ENCODE measurements at regions not wholly inside any gene's neighbourhood (a gene's known extent, or its start where the extent isn't known, plus 50 kb on each side); places are given as distances from the start of the nearest gene placed in this dataset.
A peak's percentile ranks its signal among the peaks of the same experiment; 100 is the strongest.

DNA sequence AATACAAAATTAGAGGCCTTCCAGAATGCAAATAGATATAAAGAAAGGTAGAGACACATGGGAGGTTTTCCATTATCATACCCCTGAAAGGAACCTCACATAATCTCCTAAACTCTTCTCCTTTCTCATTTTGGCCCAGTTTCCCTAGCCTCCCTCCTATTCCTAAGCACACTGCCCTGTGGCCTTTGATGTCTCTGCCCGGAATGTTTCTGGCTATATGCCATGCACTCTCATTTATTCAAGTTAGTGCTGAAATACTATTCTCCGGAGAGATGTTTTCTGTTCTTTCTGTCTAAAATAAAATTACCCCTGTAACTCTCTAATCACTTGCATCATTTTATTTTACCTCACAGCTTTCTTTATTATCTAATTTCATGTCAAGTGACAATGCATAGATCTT is 1287.7 kb downstream of the SLITRK5 start:
- DNase-seq (ENCODE audit: low read depth), result peak; percentile 0
- TF ChIP-seq, protein P1, sequence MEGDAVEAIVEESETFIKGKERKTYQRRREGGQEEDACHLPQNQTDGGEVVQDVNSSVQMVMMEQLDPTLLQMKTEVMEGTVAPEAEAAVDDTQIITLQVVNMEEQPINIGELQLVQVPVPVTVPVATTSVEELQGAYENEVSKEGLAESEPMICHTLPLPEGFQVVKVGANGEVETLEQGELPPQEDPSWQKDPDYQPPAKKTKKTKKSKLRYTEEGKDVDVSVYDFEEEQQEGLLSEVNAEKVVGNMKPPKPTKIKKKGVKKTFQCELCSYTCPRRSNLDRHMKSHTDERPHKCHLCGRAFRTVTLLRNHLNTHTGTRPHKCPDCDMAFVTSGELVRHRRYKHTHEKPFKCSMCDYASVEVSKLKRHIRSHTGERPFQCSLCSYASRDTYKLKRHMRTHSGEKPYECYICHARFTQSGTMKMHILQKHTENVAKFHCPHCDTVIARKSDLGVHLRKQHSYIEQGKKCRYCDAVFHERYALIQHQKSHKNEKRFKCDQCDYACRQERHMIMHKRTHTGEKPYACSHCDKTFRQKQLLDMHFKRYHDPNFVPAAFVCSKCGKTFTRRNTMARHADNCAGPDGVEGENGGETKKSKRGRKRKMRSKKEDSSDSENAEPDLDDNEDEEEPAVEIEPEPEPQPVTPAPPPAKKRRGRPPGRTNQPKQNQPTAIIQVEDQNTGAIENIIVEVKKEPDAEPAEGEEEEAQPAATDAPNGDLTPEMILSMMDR (IDR thresholded peaks at IDR 0.05; ENCODE audit: low read length, missing control alignments), result no peak
- no peak overlapping the region for H3K4me3 ChIP-seq (replicated peaks; ENCODE audit: low read depth, low read length)

DNA sequence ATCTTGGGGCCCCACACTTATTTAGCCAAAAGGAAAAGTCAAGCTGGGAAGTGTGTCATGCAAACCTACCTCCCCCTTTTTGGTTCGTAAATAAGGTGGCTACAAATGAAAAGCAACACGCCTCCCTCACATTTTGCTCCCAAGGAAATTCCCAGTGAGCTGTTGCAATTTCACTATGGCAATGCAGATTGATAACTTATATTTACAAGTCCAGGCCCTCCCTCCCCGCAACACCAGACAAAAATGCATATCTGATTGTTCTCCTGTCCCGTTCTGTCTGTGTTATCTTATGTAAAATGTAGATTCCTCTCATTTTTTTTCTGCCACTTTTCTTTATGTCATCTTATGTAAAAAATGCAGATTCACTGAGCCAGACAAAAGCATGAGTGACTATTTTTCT is 1305.3 kb downstream of the SLITRK5 start:
- TF ChIP-seq, protein P1 (IDR thresholded peaks at IDR 0.05; ENCODE audit: low read length, missing control alignments), result no peak
- no peak for DNase-seq (ENCODE audit: low read depth)
- H3K4me3 ChIP-seq (replicated peaks; ENCODE audit: low read depth, low read length), result no peak overlapping the region

GRCh38 chr13:88978607-88979006 is 1307.4 kb downstream of the SLITRK5 start:
- no peak for DNase-seq (ENCODE audit: low read depth)
- TF ChIP-seq, protein P1 (IDR thresholded peaks at IDR 0.05; ENCODE audit: low read length, missing control alignments), result no peak
- no peak overlapping the region for H3K4me3 ChIP-seq (replicated peaks; ENCODE audit: low read depth, low read length)

DNA sequence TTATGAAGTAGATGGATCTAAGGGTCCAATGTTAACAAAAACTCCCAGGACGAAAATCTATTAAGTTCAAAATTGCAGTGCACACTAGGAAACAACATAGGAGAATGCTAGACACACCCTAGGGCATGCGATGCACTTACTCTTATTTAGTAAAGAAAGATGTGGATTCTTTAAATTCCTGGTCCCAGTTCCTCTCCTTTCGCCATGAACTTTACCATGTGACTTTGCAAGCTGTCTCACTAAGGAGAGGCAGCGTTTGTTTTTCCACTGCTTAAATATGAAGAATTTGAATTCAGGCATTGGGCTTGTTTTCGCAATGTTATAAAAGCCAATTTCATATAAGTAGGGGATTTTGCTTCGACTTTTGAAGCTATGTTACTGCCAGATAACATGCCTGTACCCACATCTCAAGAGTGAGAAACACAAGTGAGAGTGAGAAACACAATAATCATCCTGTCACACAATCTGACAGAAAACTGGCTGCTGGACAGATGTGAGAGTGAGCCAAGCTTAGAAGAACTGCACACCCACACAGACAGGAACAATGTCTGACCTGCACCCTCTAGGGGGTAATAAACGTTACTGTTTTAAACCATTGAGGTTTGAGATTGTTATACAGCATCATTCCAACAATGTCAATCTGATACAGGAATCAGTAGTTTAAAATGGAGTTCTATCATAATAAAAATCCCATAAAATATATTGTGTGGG is 1308.4 kb downstream of the SLITRK5 start:
- peak; percentile 11 for DNase-seq (ENCODE audit: low read depth)
- TF ChIP-seq, protein P1 (IDR thresholded peaks at IDR 0.05; ENCODE audit: low read length, missing control alignments), result no peak
- no peak overlapping the region for H3K4me3 ChIP-seq (replicated peaks; ENCODE audit: low read depth, low read length)

- H3K4me3 ChIP-seq (replicated peaks; ENCODE audit: low read depth, low read length), result no peak overlapping the region
- DNase-seq (ENCODE audit: low read depth), result no peak
- TF ChIP-seq, protein P1 (IDR thresholded peaks at IDR 0.05; ENCODE audit: low read length, missing control alignments), result no peak
These were observed 1332.5 kb downstream of the SLITRK5 start for GRCh38 chr13:89003656-89004055.

DNA sequence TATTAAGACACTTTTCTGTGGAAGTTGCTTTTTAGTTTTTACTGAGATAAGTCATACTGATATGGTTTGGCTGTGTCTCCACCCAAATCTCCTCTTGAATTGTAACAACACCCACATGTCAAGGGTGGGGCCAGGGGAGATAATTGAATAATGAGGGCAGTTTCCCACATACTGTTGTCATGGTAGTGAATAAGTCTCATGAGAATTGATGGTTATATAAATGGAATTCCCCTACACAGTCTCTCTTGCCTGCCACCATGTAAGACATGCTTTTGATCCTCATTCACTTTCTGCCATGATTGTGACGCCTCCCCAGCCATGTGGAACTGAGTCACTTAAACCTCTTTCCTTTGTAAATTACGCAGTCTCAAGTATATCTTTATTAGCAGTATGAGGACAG is 1340.4 kb downstream of the SLITRK5 start:
- H3K4me3 ChIP-seq (replicated peaks; ENCODE audit: low read depth, low read length), result no peak overlapping the region
- TF ChIP-seq, protein P1 (IDR thresholded peaks at IDR 0.05; ENCODE audit: low read length, missing control alignments), result no peak
- DNase-seq (ENCODE audit: low read depth), result no peak

GRCh38 chr13:89027694-89028306 is 1356.6 kb downstream of the SLITRK5 start:
- TF ChIP-seq, protein P1 (IDR thresholded peaks at IDR 0.05; ENCODE audit: low read length, missing control alignments), result no peak
- H3K4me3 ChIP-seq (replicated peaks; ENCODE audit: low read depth, low read length), result no peak overlapping the region
- no peak for DNase-seq (ENCODE audit: low read depth)
